H1 (cell line): ENCODE measurements at regions not wholly inside any gene's neighbourhood (a gene's known extent, or its start where the extent isn't known, plus 50 kb on each side); places are given as distances from the start of the nearest gene placed in this dataset.

ENCODE experiments used
- CTCF ChIA-PET: fragments of 300-600 bp; sonication (Branson Sonifier 250); formaldehyde crosslinking; loops from one replicate; lab custom pipeline; 2021; ENCODE audit not compliant: partially characterized antibody; lab: Charles Lee
- POLR2A ChIA-PET: fragments of 300-600 bp; sonication (Branson Sonifier 250); formaldehyde crosslinking; loops from one replicate; lab custom pipeline; 2021; ENCODE audit warnings: inconsistent platforms; ENCODE audit not compliant: partially characterized antibody; lab: Charles Lee
- DNase-seq, 2 experiments: peaks; one replicate each; pipeline versions ENCODE4 v3.0.0 to v3.0.0-alpha.2; 2010 to 2022; ENCODE audit warnings: low spot score in 2 of 2, low read depth in 1 of 2, mixed read lengths in 1 of 2
- FAIRE-seq: peaks from 2 replicates; lab custom pipeline; 2011; peaks lifted over from hg19 to GRCh38; lab: Jason Lieb, UNC
- H2AFZ ChIP-seq: 2 replicates; pipeline ENCODE4 v1.8.1; 2012; ENCODE audit warnings: low read length, inconsistent platforms
- H2AK5ac ChIP-seq: 2 replicates; pipeline ENCODE4 v1.6.1; 2013; ENCODE audit warnings: low read depth, low read length
- H2BK120ac ChIP-seq: replicated peaks from 2 replicates; pipeline ENCODE3; 2013; ENCODE audit warnings: low read depth, low read length, inconsistent platforms
- H2BK12ac ChIP-seq: 2 replicates; pipeline ENCODE4 v1.6.1; 2013; ENCODE audit warnings: low read depth, low read length
- H2BK15ac ChIP-seq: 2 replicates; pipeline ENCODE4 v1.6.1; 2013; ENCODE audit warnings: low read length
- H2BK20ac ChIP-seq: 2 replicates; pipeline ENCODE4 v1.6.1; 2013; ENCODE audit warnings: low read length
- H2BK5ac ChIP-seq: 2 replicates; pipeline ENCODE4 v1.6.1; 2013; ENCODE audit warnings: low read depth, low read length
- H3K14ac ChIP-seq: 2 replicates; pipeline ENCODE4 v1.6.1; 2013; ENCODE audit warnings: inconsistent platforms; ENCODE audit not compliant: insufficient read length
- H3K18ac ChIP-seq: 2 replicates; pipeline ENCODE4 v1.6.1; 2013; ENCODE audit warnings: low read length; ENCODE audit errors: extremely low read depth
- H3K23ac ChIP-seq: 2 replicates; pipeline ENCODE4 v1.6.1; 2013; ENCODE audit warnings: inconsistent platforms; ENCODE audit not compliant: insufficient read length
- H3K23me2 ChIP-seq: 2 replicates; pipeline ENCODE4 v1.6.1; 2013; ENCODE audit warnings: low read depth, low read length
- H3K27ac ChIP-seq: 2 replicates; pipeline ENCODE4 v1.6.1; 2011; ENCODE audit warnings: low read depth, low read length, inconsistent platforms
- H3K27me3 ChIP-seq, 4 experiments: replicated peaks in 1 of 4; 1 replicate in 1 of 4; 2 replicates in 3 of 4; pipeline versions ENCODE4 v1.6.1 to v1.8.1; 2011 to 2013; ENCODE audit warnings: low read length in 3 of 4, mild to moderate bottlenecking in 3 of 4, inconsistent platforms in 2 of 4, mixed read lengths in 2 of 4, moderate library complexity in 1 of 4; ENCODE audit not compliant: control insufficient read depth in 3 of 4, insufficient read depth in 3 of 4; ENCODE audit errors: extremely low read depth in 1 of 4
- H3K36me3 ChIP-seq, 4 experiments: 2 replicates each; pipeline versions ENCODE4 v1.6.1 to v1.8.1; 2011 to 2013; ENCODE audit warnings: mild to moderate bottlenecking in 4 of 4, low read length in 3 of 4, moderate library complexity in 2 of 4, control low read depth in 1 of 4, inconsistent platforms in 1 of 4; ENCODE audit not compliant: insufficient read depth in 4 of 4, control insufficient read depth in 2 of 4
- H3K4ac ChIP-seq: replicated peaks from 2 replicates; pipeline ENCODE3; 2013; ENCODE audit warnings: low read length, low read depth, mixed read lengths, inconsistent platforms; ENCODE audit not compliant: insufficient read length
- H3K4me1 ChIP-seq, 4 experiments: replicated peaks in 1 of 4; 1 replicate in 1 of 4; 2 replicates in 3 of 4; pipeline versions ENCODE4 v1.6.1 to v1.8.1; 2011 to 2013; ENCODE audit warnings: low read length in 3 of 4, inconsistent platforms in 2 of 4, mixed read lengths in 1 of 4; ENCODE audit not compliant: insufficient read depth in 4 of 4, control insufficient read depth in 3 of 4
- H3K4me2 ChIP-seq, 2 experiments: 2 replicates each; pipeline versions ENCODE4 v1.6.1 to v1.8.1; 2011 to 2013; ENCODE audit warnings: low read depth in 2 of 2, low read length in 2 of 2, control low read depth in 1 of 2, inconsistent platforms in 1 of 2, mild to moderate bottlenecking in 1 of 2; ENCODE audit not compliant: insufficient read depth in 1 of 2
- H3K4me3 ChIP-seq, 4 experiments: fragments of 200-600, 300-600 bp in 1 of 4; sonication (generic), shearing (Covaris generic), sonication (Bioruptor Twin) in 1 of 4; 2 replicates each; pipeline versions ENCODE4 v1.5.1 to v1.8.1; 2011 to 2016; ENCODE audit warnings: low read length in 4 of 4, low read depth in 3 of 4, control low read depth in 2 of 4, inconsistent platforms in 2 of 4, mild to moderate bottlenecking in 2 of 4, mixed read lengths in 1 of 4, moderate library complexity in 1 of 4; ENCODE audit not compliant: insufficient read depth in 2 of 4; ENCODE audit errors: extremely low read depth in 1 of 4
- H3K56ac ChIP-seq: replicated peaks from 2 replicates; pipeline ENCODE3; 2013; ENCODE audit warnings: low read depth, mild to moderate bottlenecking, mixed read lengths, low read length, inconsistent platforms; ENCODE audit not compliant: insufficient read length
- H3K79me1 ChIP-seq: 2 replicates; pipeline ENCODE4 v1.6.1; 2013; ENCODE audit warnings: low read depth, low read length, control low read depth
- H3K79me2 ChIP-seq, 2 experiments: 2 replicates each; pipeline versions ENCODE4 v1.6.1 to v1.8.1; 2012 to 2013; ENCODE audit warnings: low read length in 2 of 2, mild to moderate bottlenecking in 2 of 2, inconsistent platforms in 1 of 2; ENCODE audit not compliant: insufficient read depth in 2 of 2, control insufficient read depth in 1 of 2
- H3K9ac ChIP-seq, 4 experiments: replicated peaks in 1 of 4; 1 replicate in 1 of 4; 2 replicates in 3 of 4; pipeline versions ENCODE4 v1.6.1 to v1.8.1; 2011 to 2013; ENCODE audit warnings: low read depth in 3 of 4, low read length in 3 of 4, control low read depth in 2 of 4, mild to moderate bottlenecking in 2 of 4, moderate library complexity in 2 of 4, inconsistent platforms in 1 of 4; ENCODE audit errors: extremely low read depth in 1 of 4
- H3K9me3 ChIP-seq, 2 experiments: 2 replicates each; pipeline versions ENCODE4 v1.6.1 to v1.8.1; 2012 to 2013; ENCODE audit warnings: mild to moderate bottlenecking in 2 of 2, moderate library complexity in 2 of 2, control low read depth in 1 of 2, inconsistent platforms in 1 of 2, low read depth in 1 of 2, low read length in 1 of 2, mixed read lengths in 1 of 2; ENCODE audit not compliant: insufficient read depth in 2 of 2
- H4K20me1 ChIP-seq, 2 experiments: replicated peaks in 1 of 2; 2 replicates each; pipeline versions ENCODE3 to v1.8.1; 2011 to 2013; ENCODE audit warnings: inconsistent platforms in 2 of 2, low read length in 2 of 2, mild to moderate bottlenecking in 1 of 2; ENCODE audit not compliant: insufficient read depth in 2 of 2, control insufficient read depth in 1 of 2
- H4K5ac ChIP-seq: 2 replicates; pipeline ENCODE4 v1.6.1; 2013; ENCODE audit warnings: low read length, low read depth, mixed read lengths, inconsistent platforms; ENCODE audit not compliant: insufficient read length
- H4K8ac ChIP-seq: 2 replicates; pipeline ENCODE4 v1.8.0; 2013; ENCODE audit warnings: mild to moderate bottlenecking, moderate library complexity, low read length, inconsistent platforms; ENCODE audit not compliant: insufficient read depth; ENCODE audit errors: extremely low read depth
- H4K91ac ChIP-seq: replicated peaks from 2 replicates; pipeline ENCODE3; 2013; ENCODE audit warnings: low read length, mixed read lengths, inconsistent platforms; ENCODE audit not compliant: insufficient read length
- EP300 ChIP-seq, 2 experiments: IDR thresholded peaks; 1 replicate in 1 of 2; 2 replicates in 1 of 2; pipeline ENCODE4 v1.6.1; 2011 to 2012; ENCODE audit warnings: low read depth in 2 of 2, low read length in 2 of 2, mild to moderate bottlenecking in 2 of 2, borderline replicate concordance in 1 of 2, inconsistent platforms in 1 of 2, moderate library complexity in 1 of 2
- POU5F1 ChIP-seq: IDR thresholded peaks from 2 replicates; pipeline ENCODE4 v1.6.1; 2011; ENCODE audit warnings: low read depth, mild to moderate bottlenecking, low read length, moderate library complexity
- WGBS, 2 experiments: shearing (Covaris generic) in 1 of 2; methylation state at CpG; one replicate each; pipeline versions ENCODE4 v1.1.6 to v1.1.7; 2013 to 2015; ENCODE audit warnings: low lambda C conversion rate in 2 of 2, mixed read lengths in 2 of 2, inconsistent platforms in 1 of 2, low coverage in 1 of 2, missing lambda C conversion rate in 1 of 2; ENCODE audit not compliant: insufficient replicate concordance in 2 of 2, insufficient coverage in 1 of 2, insufficient read length in 1 of 2; ENCODE audit errors: extremely low coverage in 1 of 2, missing lambda C conversion rate in 1 of 2; 5-methylcytosine and 5-hydroxymethylcytosine counted together

- H2BK15ac ChIP-seq: no peak overlapping the region
- H4K20me1 ChIP-seq: no peaks in the 10 kb centered on the region
- H3K4ac ChIP-seq: no peak overlapping the region
- H3K27ac ChIP-seq: no peak overlapping the region
- peaks cover 0 to 1% (median 0%) of the 10 kb centered on the region in 4 experiments; a peak in 1 of 7 replicates for H3K27me3 ChIP-seq
- no peak overlapping the region for H4K91ac ChIP-seq
- CTCF ChIA-PET: interaction anchor here (1.1 to 1.2 kb wide), 2 partner anchors 12 to 147 kb away, joined by 4 read pairs; no protein-coding TSS in a partner anchor
- no peak for DNase-seq
- no peak overlapping the region for H3K56ac ChIP-seq
- no peak overlapping the region for H2BK12ac ChIP-seq
- no peak overlapping the region for H3K14ac ChIP-seq
- TF ChIP-seq POU5F1 (0 out of 2 replicates have a peak, but pooled peaks have one; percentile 23), EP300 (IDR thresholded peaks at IDR 0.05; ENCODE audit: borderline replicate concordance in 1 of 2, low read depth in 2 of 2, low read length in 2 of 2) (no peak)
- H3K23me2 ChIP-seq: peaks cover 4% of the 10 kb centered on the region; the same call in 1 of the 2 replicates
- H2AK5ac ChIP-seq: no peak overlapping the region
- no peak overlapping the region for H3K4me3 ChIP-seq
- FAIRE-seq: no peak
- H2AFZ ChIP-seq: no peak overlapping the region
- no peaks in the 10 kb centered on the region for H3K36me3 ChIP-seq
- H3K23ac ChIP-seq: no peak overlapping the region
- no peak overlapping the region for H2BK20ac ChIP-seq
- POLR2A ChIA-PET: no interaction called here
- no peak overlapping the region for H2BK5ac ChIP-seq
- peaks cover 0 to 2% (median under 1%) of the 10 kb centered on the region in 4 experiments; a peak in 2 of 7 replicates for H3K4me1 ChIP-seq
- 52% methylated on average over 4 of the region's 4 CpGs; no CpG with 5 or more reads in 1 of the 2 experiments for WGBS, 2 experiments
- H3K18ac ChIP-seq: no peak overlapping the region
- no peak overlapping the region for H4K5ac ChIP-seq
- no peak overlapping the region for H2BK120ac ChIP-seq
- peak overlapping the region in 1 of 2 experiments; percentile 24; a peak in 1 of 4 replicates for H3K4me2 ChIP-seq
- H3K79me1 ChIP-seq: no peaks in the 10 kb centered on the region
- no peaks in the 10 kb centered on the region for H3K9me3 ChIP-seq
- no peaks in the 10 kb centered on the region for H3K79me2 ChIP-seq
- H3K9ac ChIP-seq: no peak overlapping the region
- H4K8ac ChIP-seq: no peak overlapping the region
Measured at GRCh38 chr1:164477343-164477742, 81.6 kb upstream of the PBX1 start.
